Neural progenitor cell (in vitro differentiated cells): ENCODE measurements at regions not wholly inside any gene's neighbourhood (a gene's known extent, or its start where the extent isn't known, plus 50 kb on each side); places are given as distances from the start of the nearest gene placed in this dataset.

Experiments used
- DNase-seq: peaks from one replicate; pipeline ENCODE4 v3.0.0-alpha.2; 2016; ENCODE audit warnings: low spot score
- H2AFZ ChIP-seq: fragments of 200-600 bp; sonication (generic); replicated peaks from 2 replicates; pipeline ENCODE4 v1.6.1; 2016; ENCODE audit warnings: antibody characterized with exemption
- H3F3A ChIP-seq: fragments of 200-600 bp; sonication (generic); 2 replicates; pipeline ENCODE4 v1.6.1; 2016; ENCODE audit warnings: antibody characterized with exemption, low read depth
- H3K27ac ChIP-seq: fragments of 200-600 bp; sonication (generic); 2 replicates; pipeline ENCODE4 v1.5.1; 2016; ENCODE audit warnings: mild to moderate bottlenecking
- H3K27me3 ChIP-seq: fragments of 200-600 bp; sonication (generic); 2 replicates; pipeline ENCODE4 v1.6.1; 2016; ENCODE audit warnings: mild to moderate bottlenecking, moderate library complexity
- H3K36me3 ChIP-seq: fragments of 200-600 bp; sonication (generic); 2 replicates; pipeline ENCODE4 v1.5.1; 2016
- H3K4me1 ChIP-seq: fragments of 200-600 bp; sonication (generic); 2 replicates; pipeline ENCODE4 v1.6.1; 2016; ENCODE audit warnings: mixed run types
- H3K4me2 ChIP-seq: fragments of 200-600 bp; sonication (generic); 2 replicates; pipeline ENCODE4 v1.6.1; 2016
- H3K4me3 ChIP-seq: fragments of 200-600 bp; sonication (generic); 2 replicates; pipeline ENCODE4 v1.5.1; 2016
- H3K79me2 ChIP-seq: fragments of 200-600 bp; sonication (generic); 2 replicates; pipeline ENCODE4 v1.6.1; 2016; ENCODE audit warnings: low read depth
- H3K9ac ChIP-seq: fragments of 200-600 bp; sonication (generic); 2 replicates; pipeline ENCODE4 v1.6.1; 2016
- H3K9me3 ChIP-seq: fragments of 200-600 bp; sonication (generic); 2 replicates; pipeline ENCODE4 v1.5.1; 2016; ENCODE audit warnings: low read depth
- H4K20me1 ChIP-seq: fragments of 200-600 bp; sonication (generic); 2 replicates; pipeline ENCODE4 v1.6.1; 2016; ENCODE audit warnings: low read depth
- H3K27ac Mint-ChIP-seq: 3 replicates; pipeline ENCODE4 v1.8.0; 2021; ENCODE audit warnings: mixed read lengths
- H3K27me3 Mint-ChIP-seq: 2 replicates; pipeline ENCODE4 v1.8.0; 2022; ENCODE audit warnings: low read depth, mild to moderate bottlenecking, inconsistent platforms, moderate library complexity, mixed read lengths; ENCODE audit not compliant: insufficient read depth
- H3K36me3 Mint-ChIP-seq: 3 replicates; pipeline ENCODE4 v1.8.0; 2021; ENCODE audit warnings: mixed read lengths
- H3K4me1 Mint-ChIP-seq: 3 replicates; pipeline ENCODE4 v1.8.0; 2021; ENCODE audit warnings: mixed read lengths
- H3K4me3 Mint-ChIP-seq: 3 replicates; pipeline ENCODE4 v1.8.0; 2021; ENCODE audit warnings: mild to moderate bottlenecking, moderate library complexity, mixed read lengths
- H3K9me3 Mint-ChIP-seq: 3 replicates; pipeline ENCODE4 v1.8.0; 2020; ENCODE audit warnings: mixed read lengths
- EZH2 ChIP-seq: fragments of 200-600 bp; sonication (generic); IDR thresholded peaks from 2 replicates; pipeline ENCODE4 v1.6.1; 2017; ENCODE audit warnings: antibody characterized with exemption, mild to moderate bottlenecking, moderate library complexity
- EZH2phosphoT487 ChIP-seq: fragments of 200-600 bp; sonication (generic); IDR thresholded peaks from 2 replicates; pipeline ENCODE4 v1.6.1; 2017; ENCODE audit warnings: antibody characterized with exemption
- TF ChIP-seq, protein P1 (sequence below): fragments of 200-600 bp; sonication (generic); IDR thresholded peaks from 2 replicates; pipeline ENCODE4 v1.5.1; 2017; ENCODE audit warnings: antibody characterized with exemption, mild to moderate bottlenecking

DNA sequence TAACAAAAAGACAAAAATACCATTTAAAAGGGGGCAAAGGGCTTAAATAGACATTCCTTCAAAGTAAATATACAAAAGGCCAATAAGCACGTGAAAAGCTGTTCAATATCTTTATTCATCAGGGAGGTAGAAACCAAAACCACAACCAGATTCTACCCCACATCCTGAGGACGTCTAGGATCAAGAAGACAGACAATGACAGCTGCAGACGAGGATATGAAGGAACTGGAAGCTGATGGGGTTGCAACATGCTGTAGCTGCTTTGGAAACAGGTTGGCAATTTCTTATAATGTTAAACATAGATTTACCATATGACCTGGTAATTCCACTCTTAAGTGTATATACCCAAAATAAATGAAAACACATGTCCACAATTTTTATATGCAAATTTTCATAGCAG, 85.1 kb upstream of the C14orf180 start:
- no peak overlapping the region for H3K4me3 Mint-ChIP-seq
- H3K9me3 Mint-ChIP-seq = peaks cover 8% of the 10 kb centered on the region
- H3K4me2 ChIP-seq = no peak overlapping the region
- no peaks in the 10 kb centered on the region for H3F3A ChIP-seq
- H3K27ac ChIP-seq = no peak overlapping the region
- H3K79me2 ChIP-seq = no peaks in the 10 kb centered on the region
- H3K36me3 Mint-ChIP-seq = no peaks in the 10 kb centered on the region
- H4K20me1 ChIP-seq = no peaks in the 10 kb centered on the region
- no peaks in the 10 kb centered on the region for H3K27me3 Mint-ChIP-seq
- no peak overlapping the region for H3K9ac ChIP-seq
- no peaks in the 10 kb centered on the region for H3K27me3 ChIP-seq
- no peaks in the 10 kb centered on the region for H3K4me1 Mint-ChIP-seq
- TF ChIP-seq, protein P1, sequence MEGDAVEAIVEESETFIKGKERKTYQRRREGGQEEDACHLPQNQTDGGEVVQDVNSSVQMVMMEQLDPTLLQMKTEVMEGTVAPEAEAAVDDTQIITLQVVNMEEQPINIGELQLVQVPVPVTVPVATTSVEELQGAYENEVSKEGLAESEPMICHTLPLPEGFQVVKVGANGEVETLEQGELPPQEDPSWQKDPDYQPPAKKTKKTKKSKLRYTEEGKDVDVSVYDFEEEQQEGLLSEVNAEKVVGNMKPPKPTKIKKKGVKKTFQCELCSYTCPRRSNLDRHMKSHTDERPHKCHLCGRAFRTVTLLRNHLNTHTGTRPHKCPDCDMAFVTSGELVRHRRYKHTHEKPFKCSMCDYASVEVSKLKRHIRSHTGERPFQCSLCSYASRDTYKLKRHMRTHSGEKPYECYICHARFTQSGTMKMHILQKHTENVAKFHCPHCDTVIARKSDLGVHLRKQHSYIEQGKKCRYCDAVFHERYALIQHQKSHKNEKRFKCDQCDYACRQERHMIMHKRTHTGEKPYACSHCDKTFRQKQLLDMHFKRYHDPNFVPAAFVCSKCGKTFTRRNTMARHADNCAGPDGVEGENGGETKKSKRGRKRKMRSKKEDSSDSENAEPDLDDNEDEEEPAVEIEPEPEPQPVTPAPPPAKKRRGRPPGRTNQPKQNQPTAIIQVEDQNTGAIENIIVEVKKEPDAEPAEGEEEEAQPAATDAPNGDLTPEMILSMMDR = no peak
- TF ChIP-seq EZH2phosphoT487 = no peak
- TF ChIP-seq EZH2 = no peak
- DNase-seq = no peak
- no peaks in the 10 kb centered on the region for H3K36me3 ChIP-seq
- no peak overlapping the region for H3K27ac Mint-ChIP-seq
- H3K4me1 ChIP-seq = no peaks in the 10 kb centered on the region
- no peak overlapping the region for H2AFZ ChIP-seq
- H3K9me3 ChIP-seq = peaks cover 5% of the 10 kb centered on the region
- no peak overlapping the region for H3K4me3 ChIP-seq

DNA sequence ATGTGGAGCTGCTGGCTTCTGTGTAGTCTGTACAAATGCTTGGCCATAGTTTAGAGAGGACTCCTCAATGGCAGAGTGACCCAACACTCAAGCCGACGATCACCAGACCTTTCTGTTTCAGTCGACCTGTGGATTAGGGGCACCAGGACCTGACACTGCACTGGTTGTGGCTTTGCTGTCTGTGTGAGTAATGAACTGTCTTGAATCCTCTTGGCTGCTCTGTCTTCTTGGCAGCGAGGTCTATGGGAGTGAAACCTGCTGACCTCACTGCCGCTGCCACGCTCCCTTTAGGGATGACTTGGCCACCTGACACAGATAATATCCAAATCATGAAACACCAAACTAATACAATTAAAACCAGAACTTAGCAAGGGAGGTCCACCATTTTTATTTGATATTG, 83.5 kb upstream of the C14orf180 start:
- H3K9ac ChIP-seq = no peak overlapping the region
- DNase-seq = no peak

DNA sequence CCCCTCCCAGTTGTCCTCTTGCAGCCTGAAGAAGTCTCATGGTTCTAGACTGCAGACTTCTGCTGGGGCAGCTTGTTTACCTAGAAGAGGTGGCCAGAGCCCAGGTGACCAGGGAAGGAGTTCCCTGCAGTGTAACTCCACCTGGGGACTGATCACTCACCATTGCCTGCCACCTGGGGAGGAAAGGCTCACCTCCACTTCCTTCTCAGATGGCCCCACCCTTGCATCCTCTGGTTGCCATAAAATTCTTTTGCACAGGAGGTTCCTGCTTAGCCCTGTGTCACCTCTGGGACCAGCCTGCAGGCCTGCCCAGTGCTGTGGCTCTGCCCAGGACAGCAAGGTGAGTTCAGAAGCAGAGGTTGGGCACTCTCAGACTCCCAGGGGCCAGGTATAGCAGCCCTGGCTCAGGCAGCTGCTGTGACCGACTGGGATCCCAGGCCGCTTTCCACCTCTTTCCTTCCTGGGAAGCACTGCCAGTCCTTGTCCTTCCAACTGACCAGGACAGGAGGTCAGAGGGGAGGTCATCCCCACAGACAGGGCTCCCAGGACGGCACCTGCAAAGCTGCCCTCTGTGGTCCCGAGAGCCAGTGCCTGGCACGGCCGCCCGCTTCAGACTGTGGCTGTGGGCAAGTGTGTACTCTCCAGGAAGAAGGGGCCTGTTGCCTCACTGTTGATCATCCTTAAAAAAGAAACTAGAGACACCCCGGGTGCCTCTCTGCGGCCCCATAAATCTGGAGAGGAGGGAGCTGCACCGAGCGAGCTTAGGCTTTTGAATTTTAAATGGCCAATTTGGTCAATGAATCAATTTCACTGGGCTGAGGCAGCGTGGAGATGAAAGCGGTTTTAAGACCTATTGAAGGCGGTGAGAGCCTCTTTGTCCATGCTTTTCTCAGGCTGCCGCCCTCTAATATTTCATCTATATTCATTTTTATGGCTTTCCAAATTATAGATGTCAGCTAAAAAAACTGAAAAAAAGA, 79.5 kb upstream of the C14orf180 start:
- Mint-ChIP-seq H3K9me3 (peaks cover 14% of the 10 kb centered on the region), H3K27ac (no peak overlapping the region), H3K36me3 (no peaks in the 10 kb centered on the region), H3K4me3 (no peak overlapping the region), H3K27me3 (peaks cover 5% of the 10 kb centered on the region), H3K4me1 (no peaks in the 10 kb centered on the region)
- Histone ChIP-seq H3K79me2 (no peaks in the 10 kb centered on the region), H3K9ac (no peak overlapping the region), H3K4me1 (no peaks in the 10 kb centered on the region), H3K36me3 (no peaks in the 10 kb centered on the region), H3K27ac (no peak overlapping the region), H4K20me1 (no peaks in the 10 kb centered on the region), H3K4me2 (no peak overlapping the region), H3K27me3 (no peaks in the 10 kb centered on the region), H3K4me3 (no peak overlapping the region), H3K9me3 (peaks cover 2% of the 10 kb centered on the region), H2AFZ (no peak overlapping the region), H3F3A (no peaks in the 10 kb centered on the region)
- no peak for DNase-seq
- TF ChIP-seq EZH2 (no peak), EZH2phosphoT487 (no peak)
- TF ChIP-seq, protein P1 = no peak

More for the DNA sequence above, 83.5 kb upstream of the C14orf180 start:
- H3K27me3 Mint-ChIP-seq = peaks cover 2% of the 10 kb centered on the region
- no peaks in the 10 kb centered on the region for H3K79me2 ChIP-seq
- peaks cover 5% of the 10 kb centered on the region for H3K9me3 ChIP-seq
- no peaks in the 10 kb centered on the region for H3K36me3 ChIP-seq
- H3K9me3 Mint-ChIP-seq = peaks cover 8% of the 10 kb centered on the region
- no peak for TF ChIP-seq EZH2phosphoT487
- TF ChIP-seq, protein P1 = no peak
- TF ChIP-seq EZH2 = no peak
- H3F3A ChIP-seq = no peaks in the 10 kb centered on the region
- H2AFZ ChIP-seq = no peak overlapping the region
- no peak overlapping the region for H3K27ac ChIP-seq
- no peak overlapping the region for H3K27ac Mint-ChIP-seq
- no peaks in the 10 kb centered on the region for H3K36me3 Mint-ChIP-seq
- H4K20me1 ChIP-seq = no peaks in the 10 kb centered on the region
- no peak overlapping the region for H3K4me3 Mint-ChIP-seq
- H3K4me1 ChIP-seq = no peaks in the 10 kb centered on the region
- no peak overlapping the region for H3K4me3 ChIP-seq
- H3K4me2 ChIP-seq = no peak overlapping the region
- no peaks in the 10 kb centered on the region for H3K4me1 Mint-ChIP-seq
- H3K27me3 ChIP-seq = no peaks in the 10 kb centered on the region
